ENCODE measurements at regions not wholly inside any gene's neighbourhood (a gene's known extent, or its start where the extent isn't known, plus 50 kb on each side); places are given as distances from the start of the nearest gene placed in this dataset.

GRCh38 chr20:16801919-16802651, 53.9 kb downstream of the OTOR start:
- DNase-seq (ENCODE audit: low read depth) = peak; percentile 19

- DNase-seq (ENCODE audit: low read depth) = no peak
These were observed 54.4 kb downstream of the OTOR start for GRCh38 chr20:16802652-16802935.

GRCh38 chr20:16803965-16804792, 56.0 kb downstream of the OTOR start:
- peak; percentile 41 for DNase-seq (ENCODE audit: low read depth)

DNA sequence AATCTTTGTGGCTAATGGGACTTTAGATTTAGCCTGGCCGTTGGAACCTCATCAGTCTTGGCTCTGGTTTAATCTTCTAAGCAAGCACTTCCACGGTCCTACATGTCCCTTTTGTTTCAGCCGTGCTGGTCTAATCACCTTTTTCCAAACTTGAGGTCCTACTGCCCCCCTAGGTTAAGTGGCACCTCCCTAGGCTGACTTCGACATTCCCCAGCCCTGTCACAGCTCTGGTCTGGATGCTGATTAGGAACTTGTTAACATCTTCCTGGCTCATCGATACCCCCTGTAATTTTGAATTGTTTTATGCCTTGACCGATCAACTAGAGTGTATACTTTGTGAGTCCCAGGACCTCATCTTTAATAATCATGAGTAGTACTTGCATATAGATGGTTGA, 56.6 kb downstream of the OTOR start:
- no peak for DNase-seq (ENCODE audit: low read depth)

- no peak for DNase-seq (ENCODE audit: low read depth)
These were observed 57.9 kb downstream of the OTOR start for GRCh38 chr20:16806061-16806460.

GRCh38 chr20:16806886-16807285, 58.7 kb downstream of the OTOR start:
- no peak for DNase-seq (ENCODE audit: low read depth)

- DNase-seq (ENCODE audit: low read depth) = no peak
These were observed 60.6 kb downstream of the OTOR start for GRCh38 chr20:16808796-16809195.

GRCh38 chr20:16810216-16810615, 62.1 kb downstream of the OTOR start:
- DNase-seq (ENCODE audit: low read depth) = no peak

- DNase-seq (ENCODE audit: low read depth) = no peak
These were observed 68.0 kb downstream of the OTOR start for GRCh38 chr20:16816192-16816591.

DNA sequence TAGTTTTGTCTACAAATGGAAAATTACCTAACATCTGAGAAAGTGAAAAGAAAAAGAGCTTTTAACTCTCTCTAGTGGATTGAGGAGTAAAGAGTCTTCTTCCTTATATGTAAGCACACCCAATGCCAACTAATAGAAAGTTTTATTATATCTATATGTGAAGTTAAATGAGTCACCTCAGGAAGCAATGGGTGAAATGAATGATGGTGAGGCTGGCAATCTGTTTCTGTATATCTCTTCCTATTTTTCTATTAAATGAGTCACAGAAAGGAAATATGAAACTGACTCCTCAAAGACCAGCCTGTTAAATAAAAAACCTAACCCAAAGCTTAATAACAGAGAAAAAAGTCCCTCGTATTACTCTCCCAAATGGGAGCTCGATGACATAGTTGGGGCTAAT, 71.3 kb downstream of the OTOR start:
- no peak for DNase-seq (ENCODE audit: low read depth)

DNA sequence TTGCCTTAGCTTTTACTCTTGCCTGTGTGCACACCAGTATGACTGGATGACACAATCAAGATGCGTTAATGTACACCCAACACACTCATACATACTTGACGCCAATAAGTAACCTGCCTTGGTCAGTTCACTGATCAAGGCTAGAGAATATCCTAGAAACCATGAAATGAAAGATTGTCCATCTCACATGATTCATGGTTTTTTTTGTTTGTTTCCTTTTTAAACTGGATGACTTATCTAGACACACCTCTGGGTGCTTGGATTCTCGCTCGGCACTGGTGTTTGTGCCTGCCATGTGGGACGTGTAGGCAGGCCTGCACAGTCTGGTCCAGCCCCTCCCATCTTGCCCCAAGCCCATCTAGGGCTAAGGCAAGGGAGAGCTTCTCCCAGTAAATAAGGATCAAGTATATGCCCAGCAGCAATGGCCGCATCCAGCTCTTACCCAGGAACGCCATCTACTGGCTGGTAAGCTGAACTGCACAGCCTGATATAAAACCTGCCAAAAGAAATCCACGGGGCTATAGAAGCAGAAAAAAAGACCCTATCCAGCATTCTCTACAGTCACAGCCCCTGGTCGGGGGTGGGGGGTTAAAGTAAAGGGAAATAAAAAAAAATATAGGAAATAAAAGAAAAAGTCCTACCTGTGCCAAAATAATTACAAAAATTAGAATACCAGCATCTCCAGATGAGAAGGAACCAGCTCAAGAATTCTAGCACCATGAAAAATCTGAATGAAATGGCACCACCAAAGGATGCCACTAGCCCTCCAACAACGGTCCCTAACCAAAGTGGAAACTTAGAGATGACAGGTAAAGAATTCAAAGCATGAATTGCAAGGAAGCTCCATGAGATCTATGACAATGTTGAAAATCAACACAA, 73.3 kb downstream of the OTOR start:
- DNase-seq (ENCODE audit: low read depth) = peak; percentile 28

- no peak for DNase-seq (ENCODE audit: low read depth)
These were observed 76.5 kb downstream of the OTOR start for GRCh38 chr20:16824664-16825063.

DNA sequence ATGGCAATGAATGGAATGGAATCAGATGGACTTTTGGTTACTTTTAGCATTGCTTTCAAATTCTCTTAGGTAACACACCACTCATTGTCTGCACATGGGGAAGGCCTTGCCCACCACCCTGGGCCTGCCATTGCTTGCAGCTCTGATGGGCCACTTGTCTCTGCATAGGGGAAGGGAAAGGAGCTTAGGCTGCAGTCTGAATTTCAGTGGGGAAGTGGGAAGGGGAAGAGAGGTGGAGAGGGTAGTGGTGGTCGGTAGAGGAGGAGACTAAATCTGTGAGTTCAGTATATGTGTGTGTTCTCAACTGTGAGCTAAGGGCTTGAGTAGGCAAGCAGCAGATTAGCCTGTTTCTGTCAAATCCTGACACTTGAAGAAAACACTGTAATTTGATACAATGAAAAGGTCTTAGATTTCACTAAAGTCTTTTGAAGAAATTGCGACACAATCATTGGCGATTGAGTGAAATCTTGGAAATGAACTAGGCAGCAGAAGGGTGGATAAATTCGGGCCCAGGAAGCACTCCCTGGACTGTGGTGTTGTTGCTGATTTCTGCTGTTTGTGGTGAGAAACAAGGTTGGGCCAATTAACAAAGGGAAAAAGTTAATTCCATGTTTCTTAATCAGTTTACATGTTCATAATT, 80.6 kb downstream of the OTOR start:
- DNase-seq (ENCODE audit: low read depth) = peak; percentile 15

GRCh38 chr20:16835690-16836089, 87.5 kb downstream of the OTOR start:
- DNase-seq (ENCODE audit: low read depth) = peak; percentile 32

DNA sequence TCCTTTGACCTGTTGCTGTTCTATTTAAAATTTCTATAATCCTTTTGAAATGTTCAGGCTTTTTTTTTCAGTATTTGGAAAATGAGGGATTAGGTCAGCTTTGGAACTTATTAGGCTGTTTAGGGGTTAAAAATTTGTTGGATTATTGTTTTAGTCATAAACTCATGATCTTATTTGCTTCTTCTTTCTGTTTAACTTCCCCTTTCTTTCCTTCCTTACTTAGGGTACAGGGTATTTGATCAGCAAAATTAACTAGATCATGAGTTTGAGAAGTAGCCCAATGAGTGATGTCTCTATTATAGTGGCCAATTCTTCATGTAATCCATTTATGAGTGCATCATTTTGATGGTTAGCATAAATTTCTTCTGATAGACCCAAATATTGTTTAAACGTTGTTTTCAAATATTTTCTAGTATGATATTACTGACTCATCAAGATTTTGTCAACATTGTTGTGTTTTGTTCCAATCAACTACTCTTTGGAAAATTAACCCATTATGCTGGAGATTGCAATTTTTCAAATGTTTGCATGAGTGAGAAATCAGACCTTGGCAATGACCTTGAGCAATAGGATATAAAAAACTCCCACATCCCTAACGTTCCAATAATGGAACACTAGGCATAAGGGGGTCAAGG, 94.4 kb downstream of the OTOR start:
- no peak for DNase-seq (ENCODE audit: low read depth)

- no peak for DNase-seq (ENCODE audit: low read depth)
These were observed 96.2 kb downstream of the OTOR start for GRCh38 chr20:16844406-16844805.

GRCh38 chr20:16846006-16846405, 97.8 kb downstream of the OTOR start:
- no peak for DNase-seq (ENCODE audit: low read depth)

GRCh38 chr20:16848061-16848460, 99.9 kb downstream of the OTOR start:
- no peak for DNase-seq (ENCODE audit: low read depth)

DNA sequence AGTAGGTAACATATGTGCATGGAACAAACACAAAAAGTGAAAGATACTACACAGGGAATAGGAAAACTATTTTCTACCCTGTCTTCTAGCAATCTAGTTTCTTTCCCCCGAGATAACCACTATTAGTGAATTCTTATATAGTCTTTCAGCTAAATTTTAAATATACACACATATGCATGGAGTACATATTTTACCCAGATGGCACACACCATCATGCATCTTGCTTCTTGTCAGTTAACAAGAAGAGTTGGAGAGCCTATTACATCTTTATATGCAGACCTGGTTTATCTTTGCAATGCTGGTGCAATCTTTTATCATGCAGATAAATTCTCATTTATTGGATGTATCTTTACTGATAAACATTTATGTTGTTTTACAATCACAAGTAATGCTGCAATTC, 100.4 kb downstream of the OTOR start:
- no peak for DNase-seq (ENCODE audit: low read depth)

DNA sequence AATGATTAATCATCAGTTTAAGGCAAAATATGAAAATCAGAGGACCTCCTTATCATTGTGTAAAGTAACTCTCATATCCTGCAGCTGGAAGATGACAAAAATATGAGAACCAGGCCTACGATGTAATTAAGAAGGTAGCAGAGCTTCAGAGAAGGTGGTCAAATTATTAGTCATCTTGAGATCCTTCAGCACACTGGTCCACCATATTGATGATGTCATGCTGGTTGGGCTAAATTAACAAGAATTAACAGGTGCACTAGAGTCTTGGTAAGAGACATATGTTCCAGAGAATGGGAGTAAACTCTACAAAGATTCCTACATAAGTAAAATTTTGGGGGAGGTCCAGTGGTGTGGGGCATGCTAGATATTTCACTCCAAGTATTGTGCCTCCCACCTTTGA, 112.8 kb downstream of the OTOR start:
- DNase-seq (ENCODE audit: low read depth) = peak; percentile 1

DNA sequence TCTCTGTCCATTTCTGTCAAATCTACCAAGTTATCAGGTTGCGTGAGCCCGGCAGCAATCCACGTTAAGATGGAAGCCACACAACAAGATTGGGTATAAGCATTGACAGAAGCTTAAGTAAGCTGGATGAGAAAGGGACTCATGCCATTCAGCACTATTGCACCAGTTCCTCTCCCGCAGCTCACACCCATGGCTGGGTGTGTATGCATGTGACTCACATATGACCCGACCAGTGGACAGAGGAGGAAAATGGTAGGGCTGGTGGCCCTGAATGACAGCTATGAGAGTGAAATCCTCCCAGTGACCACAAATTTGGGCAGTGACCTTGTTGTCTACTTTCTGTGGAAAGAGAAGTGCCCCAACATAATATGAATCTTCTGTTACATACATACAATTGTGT, 113.5 kb downstream of the OTOR start:
- DNase-seq (ENCODE audit: low read depth) = no peak
